ENCODE measurements at regions not wholly inside any gene's neighbourhood (a gene's known extent, or its start where the extent isn't known, plus 50 kb on each side); places are given as distances from the start of the nearest gene placed in this dataset.

DNA sequence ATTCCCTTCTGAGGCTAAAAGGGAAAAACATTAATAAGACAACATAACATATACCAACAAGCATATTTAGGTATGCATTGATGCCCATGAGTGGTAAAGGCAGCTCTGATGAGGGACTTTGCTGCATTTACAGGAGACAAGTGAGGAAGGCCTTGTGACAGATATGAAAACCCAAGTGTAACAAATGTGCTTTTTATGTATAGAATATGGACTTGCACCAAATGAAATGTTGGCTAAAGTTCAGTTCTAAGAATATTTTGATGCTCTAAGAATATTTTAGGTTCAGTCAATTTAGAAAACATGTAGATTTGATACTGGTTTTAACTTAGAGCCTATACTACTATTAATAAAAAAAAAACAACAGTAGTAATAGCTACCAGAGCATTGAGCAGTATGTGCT, 424.7 kb downstream of the LMO4 start:
- Histone ChIP-seq H3K36me3 (ENCODE audit: insufficient read depth, low read length) (no peaks in the 10 kb centered on the region), H3K9ac (ENCODE audit: low read depth, low read length) (no peak overlapping the region), H3K9me3 (ENCODE audit: control insufficient read depth, insufficient read depth, low read length) (no peaks in the 10 kb centered on the region), H3K4me1 (ENCODE audit: insufficient read depth, low read length) (no peaks in the 10 kb centered on the region)

DNA sequence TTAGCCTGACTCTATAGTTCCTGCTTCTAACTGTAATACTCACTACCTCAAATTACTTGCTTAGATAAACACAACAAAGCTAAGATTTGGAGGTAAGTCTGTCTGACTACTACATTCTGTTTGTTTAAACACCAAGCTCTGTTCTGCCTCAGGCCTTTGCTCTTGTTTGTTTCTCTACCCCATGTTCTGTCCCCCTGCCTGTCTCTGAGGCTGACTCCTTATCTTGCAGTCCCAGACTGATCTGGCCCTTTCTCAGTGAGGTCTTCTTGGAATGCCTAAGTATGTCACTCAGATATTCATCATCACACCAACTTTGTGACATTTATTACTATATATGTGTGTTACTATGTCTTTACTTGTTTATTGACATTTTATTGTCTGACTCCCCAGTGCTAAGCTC, 425.5 kb downstream of the LMO4 start:
- no peak overlapping the region for H3K9ac ChIP-seq (ENCODE audit: low read depth, low read length)
- no peaks in the 10 kb centered on the region for H3K9me3 ChIP-seq (ENCODE audit: control insufficient read depth, insufficient read depth, low read length)
- H3K36me3 ChIP-seq (ENCODE audit: insufficient read depth, low read length): no peaks in the 10 kb centered on the region
- H3K4me1 ChIP-seq (ENCODE audit: insufficient read depth, low read length): no peaks in the 10 kb centered on the region

GRCh38 chr1:87757676-87758075, 429.0 kb downstream of the LMO4 start:
- Histone ChIP-seq H3K4me1 (ENCODE audit: insufficient read depth, low read length) (no peaks in the 10 kb centered on the region), H3K9ac (ENCODE audit: low read depth, low read length) (no peak overlapping the region), H3K36me3 (ENCODE audit: insufficient read depth, low read length) (no peaks in the 10 kb centered on the region), H3K9me3 (ENCODE audit: control insufficient read depth, insufficient read depth, low read length) (no peaks in the 10 kb centered on the region)

DNA sequence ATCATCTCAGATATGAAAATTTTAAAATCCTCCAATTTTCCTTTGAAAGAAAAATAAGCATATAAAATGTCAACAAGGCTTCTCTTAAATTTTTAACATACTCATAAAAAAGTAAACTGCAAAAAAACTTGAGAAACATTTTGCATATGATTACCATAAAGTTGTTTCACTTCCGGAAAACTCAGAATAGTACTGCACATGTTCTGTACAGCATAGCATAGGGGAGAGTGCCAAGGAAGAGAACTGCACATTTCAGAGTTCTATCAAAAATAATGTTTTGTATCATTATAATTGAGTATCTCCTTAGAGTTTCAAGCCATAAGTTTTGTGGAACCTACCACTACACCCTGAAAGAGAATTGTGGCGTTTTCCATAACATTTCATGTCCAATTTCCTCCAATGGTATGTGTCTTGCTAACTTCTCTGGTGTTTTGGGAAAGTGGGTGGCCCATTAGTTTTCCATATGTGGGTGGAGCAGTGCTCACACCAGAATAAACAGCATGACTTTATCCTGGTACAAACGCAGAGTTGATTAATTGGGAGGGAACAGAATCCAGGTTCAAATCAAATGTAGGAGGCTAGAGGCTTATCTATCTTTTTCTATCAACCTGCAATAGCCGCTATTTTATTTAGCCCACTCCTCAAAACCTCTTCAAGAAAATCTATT, 430.9 kb downstream of the LMO4 start:
- Histone ChIP-seq H3K4me1 (ENCODE audit: insufficient read depth, low read length) (no peaks in the 10 kb centered on the region), H3K9me3 (ENCODE audit: control insufficient read depth, insufficient read depth, low read length) (no peaks in the 10 kb centered on the region), H3K9ac (ENCODE audit: low read depth, low read length) (no peak overlapping the region), H3K36me3 (ENCODE audit: insufficient read depth, low read length) (no peaks in the 10 kb centered on the region)

DNA sequence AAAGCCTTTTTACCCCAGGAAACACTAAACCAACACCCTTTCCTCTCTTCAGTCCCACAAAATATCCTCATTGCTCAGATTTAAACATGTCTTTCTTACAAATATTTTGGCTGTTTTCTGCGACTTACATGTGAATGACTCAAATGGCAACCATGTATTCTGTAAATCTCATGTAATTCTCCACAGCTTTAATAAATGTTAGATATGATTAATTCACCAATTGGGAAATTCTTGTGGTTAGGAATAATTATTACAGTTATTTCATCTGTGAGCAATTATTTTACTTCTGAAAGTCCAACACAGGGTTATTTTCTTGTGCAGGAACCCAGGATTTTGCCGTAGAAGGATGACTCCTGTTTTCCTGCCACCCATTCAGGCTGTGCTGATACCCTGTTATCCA, 431.5 kb downstream of the LMO4 start:
- H3K9me3 ChIP-seq (ENCODE audit: control insufficient read depth, insufficient read depth, low read length): no peaks in the 10 kb centered on the region

DNA sequence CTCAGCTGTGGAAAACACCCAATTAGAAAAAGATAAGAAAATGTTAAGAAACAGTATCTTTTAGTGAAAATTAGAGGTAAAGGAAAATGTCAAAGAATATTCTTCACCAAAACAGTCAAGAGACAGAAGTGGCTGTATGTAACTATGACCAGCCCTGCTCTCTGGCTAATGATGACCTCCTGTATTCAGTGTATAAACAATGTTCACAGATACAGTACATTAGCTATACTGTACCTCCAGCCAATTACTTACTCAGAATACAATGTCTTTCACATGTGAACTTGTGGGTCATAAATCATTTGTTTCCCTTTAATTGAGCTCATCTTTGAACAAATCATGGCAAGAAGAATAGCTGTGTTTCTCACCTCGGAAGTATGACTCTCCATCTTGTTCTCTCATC, 432.0 kb downstream of the LMO4 start:
- Histone ChIP-seq H3K4me1 (ENCODE audit: insufficient read depth, low read length) (no peaks in the 10 kb centered on the region), H3K36me3 (ENCODE audit: insufficient read depth, low read length) (no peaks in the 10 kb centered on the region), H3K9me3 (ENCODE audit: control insufficient read depth, insufficient read depth, low read length) (no peaks in the 10 kb centered on the region), H3K9ac (ENCODE audit: low read depth, low read length) (no peak overlapping the region)

More for the DNA sequence above, 431.5 kb downstream of the LMO4 start:
- no peaks in the 10 kb centered on the region for H3K4me1 ChIP-seq (ENCODE audit: insufficient read depth, low read length)
- no peaks in the 10 kb centered on the region for H3K36me3 ChIP-seq (ENCODE audit: insufficient read depth, low read length)
- no peak overlapping the region for H3K9ac ChIP-seq (ENCODE audit: low read depth, low read length)

DNA sequence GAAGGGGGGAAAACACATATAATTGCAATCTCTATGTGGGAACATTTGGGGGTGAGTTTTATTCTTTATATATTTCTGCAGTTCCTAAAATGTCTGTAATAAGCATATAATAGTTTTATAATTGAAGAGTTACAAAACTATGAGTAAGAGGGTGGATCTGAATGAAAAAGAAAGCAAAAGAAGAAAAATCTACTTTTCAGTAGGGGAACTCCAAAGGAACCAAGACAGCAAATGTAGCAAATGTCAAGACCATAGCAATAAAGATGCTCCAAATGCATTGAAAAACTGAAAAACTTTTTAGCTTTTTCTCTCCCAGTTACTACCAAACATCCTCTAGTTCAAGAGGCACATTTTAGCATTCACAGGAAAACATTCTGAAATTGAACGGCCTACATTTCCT, 434.8 kb downstream of the LMO4 start:
- Histone ChIP-seq H3K4me1 (ENCODE audit: insufficient read depth, low read length) (no peaks in the 10 kb centered on the region), H3K9ac (ENCODE audit: low read depth, low read length) (no peak overlapping the region), H3K36me3 (ENCODE audit: insufficient read depth, low read length) (no peaks in the 10 kb centered on the region), H3K9me3 (ENCODE audit: control insufficient read depth, insufficient read depth, low read length) (no peaks in the 10 kb centered on the region)

GRCh38 chr1:87765057-87765680, 436.5 kb downstream of the LMO4 start:
- H3K9me3 ChIP-seq (ENCODE audit: control insufficient read depth, insufficient read depth, low read length): no peaks in the 10 kb centered on the region
- no peak overlapping the region for H3K9ac ChIP-seq (ENCODE audit: low read depth, low read length)
- no peaks in the 10 kb centered on the region for H3K36me3 ChIP-seq (ENCODE audit: insufficient read depth, low read length)
- no peaks in the 10 kb centered on the region for H3K4me1 ChIP-seq (ENCODE audit: insufficient read depth, low read length)

GRCh38 chr1:87765681-87766070, 437.0 kb downstream of the LMO4 start:
- H3K4me1 ChIP-seq (ENCODE audit: insufficient read depth, low read length): no peaks in the 10 kb centered on the region
- no peak overlapping the region for H3K9ac ChIP-seq (ENCODE audit: low read depth, low read length)

DNA sequence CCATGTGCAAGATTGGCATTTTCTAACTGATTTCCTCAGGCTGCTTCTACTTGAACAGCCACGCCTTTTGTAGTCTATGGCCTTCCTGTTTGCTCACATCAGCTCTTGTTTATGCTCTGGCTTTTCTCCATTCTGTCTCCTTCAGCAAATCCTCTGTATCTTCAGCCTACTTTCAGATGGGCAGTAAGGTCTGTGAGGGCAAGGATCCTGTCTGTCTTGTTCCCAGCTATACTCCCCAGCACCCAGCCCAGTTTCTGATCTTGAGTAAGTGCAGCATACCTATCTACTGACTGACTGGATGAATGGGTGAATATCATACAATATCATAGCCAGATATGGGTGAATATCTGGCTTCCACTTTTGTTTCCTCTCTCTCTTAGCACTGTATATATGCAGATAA, 438.1 kb downstream of the LMO4 start:
- Histone ChIP-seq H3K9me3 (ENCODE audit: control insufficient read depth, insufficient read depth, low read length) (no peaks in the 10 kb centered on the region), H3K36me3 (ENCODE audit: insufficient read depth, low read length) (no peaks in the 10 kb centered on the region), H3K9ac (ENCODE audit: low read depth, low read length) (no peak overlapping the region), H3K4me1 (ENCODE audit: insufficient read depth, low read length) (no peaks in the 10 kb centered on the region)

More at GRCh38 chr1:87765681-87766070, 437.0 kb downstream of the LMO4 start:
- no peaks in the 10 kb centered on the region for H3K36me3 ChIP-seq (ENCODE audit: insufficient read depth, low read length)
- H3K9me3 ChIP-seq (ENCODE audit: control insufficient read depth, insufficient read depth, low read length): no peaks in the 10 kb centered on the region

DNA sequence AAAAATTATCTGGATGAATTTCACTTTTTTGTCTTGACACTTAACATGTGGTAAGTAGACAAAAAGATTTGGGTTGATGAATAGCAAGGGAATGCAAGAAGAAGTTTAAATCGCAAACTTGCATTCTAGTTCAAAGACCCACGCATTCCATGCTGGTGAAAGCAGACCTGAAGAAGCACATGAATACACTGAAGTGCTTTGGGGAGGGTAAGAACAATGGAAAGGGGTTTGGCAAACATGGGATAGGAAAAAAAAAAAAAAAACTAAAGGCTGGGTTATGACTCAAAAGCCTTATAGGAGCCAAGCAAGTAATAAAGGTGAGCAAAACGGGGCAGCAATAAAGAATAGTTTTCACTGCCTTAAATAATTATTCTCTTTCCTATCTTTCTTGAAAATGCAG, 450.2 kb downstream of the LMO4 start:
- Histone ChIP-seq H3K36me3 (ENCODE audit: insufficient read depth, low read length) (no peaks in the 10 kb centered on the region), H3K9me3 (ENCODE audit: control insufficient read depth, insufficient read depth, low read length) (no peaks in the 10 kb centered on the region), H3K9ac (ENCODE audit: low read depth, low read length) (no peak overlapping the region), H3K4me1 (ENCODE audit: insufficient read depth, low read length) (0 out of 2 replicates have a peak, but pooled peaks cover 3% of the 10 kb centered on the region)

- H3K9me3 ChIP-seq (ENCODE audit: control insufficient read depth, insufficient read depth, low read length): no peaks in the 10 kb centered on the region
- 0 out of 2 replicates have a peak, but pooled peaks cover 3% of the 10 kb centered on the region for H3K4me1 ChIP-seq (ENCODE audit: insufficient read depth, low read length)
- H3K9ac ChIP-seq (ENCODE audit: low read depth, low read length): no peak overlapping the region
- no peaks in the 10 kb centered on the region for H3K36me3 ChIP-seq (ENCODE audit: insufficient read depth, low read length)
Measured at GRCh38 chr1:87781554-87781953, 452.9 kb downstream of the LMO4 start.

GRCh38 chr1:87783315-87783714, 454.6 kb downstream of the LMO4 start:
- Histone ChIP-seq H3K9me3 (ENCODE audit: control insufficient read depth, insufficient read depth, low read length) (no peaks in the 10 kb centered on the region), H3K9ac (ENCODE audit: low read depth, low read length) (no peak overlapping the region), H3K36me3 (ENCODE audit: insufficient read depth, low read length) (no peaks in the 10 kb centered on the region), H3K4me1 (ENCODE audit: insufficient read depth, low read length) (0 out of 2 replicates have a peak, but pooled peaks cover 7% of the 10 kb centered on the region)

DNA sequence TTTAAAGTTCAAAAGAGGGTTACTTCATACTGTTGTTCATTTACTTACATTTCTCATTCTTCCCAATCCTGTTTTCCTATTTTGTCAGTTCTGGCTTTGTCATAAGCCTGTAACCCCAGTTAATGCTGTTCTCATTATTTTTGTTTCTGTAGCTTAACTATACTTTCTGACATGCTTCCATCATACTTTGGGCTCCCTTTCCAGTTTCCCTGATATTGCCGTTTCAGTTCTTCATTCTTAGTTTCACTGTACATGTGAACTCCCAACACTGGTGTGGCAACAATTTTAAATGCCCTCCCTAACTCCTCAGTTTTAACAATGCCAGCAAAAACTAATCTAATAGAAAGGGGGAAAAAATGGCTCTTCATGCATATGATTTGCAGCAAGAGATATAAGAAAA, 456.7 kb downstream of the LMO4 start:
- Histone ChIP-seq H3K9me3 (ENCODE audit: control insufficient read depth, insufficient read depth, low read length) (no peaks in the 10 kb centered on the region), H3K36me3 (ENCODE audit: insufficient read depth, low read length) (no peaks in the 10 kb centered on the region), H3K9ac (ENCODE audit: low read depth, low read length) (no peak overlapping the region), H3K4me1 (ENCODE audit: insufficient read depth, low read length) (0 out of 2 replicates have a peak, but pooled peaks cover 4% of the 10 kb centered on the region)

- Histone ChIP-seq H3K9ac (ENCODE audit: low read depth, low read length) (no peak overlapping the region), H3K4me1 (ENCODE audit: insufficient read depth, low read length) (0 out of 2 replicates have a peak, but pooled peaks cover 4% of the 10 kb centered on the region), H3K9me3 (ENCODE audit: control insufficient read depth, insufficient read depth, low read length) (no peaks in the 10 kb centered on the region), H3K36me3 (ENCODE audit: insufficient read depth, low read length) (no peaks in the 10 kb centered on the region)
Measured at GRCh38 chr1:87786229-87786628, 457.5 kb downstream of the LMO4 start.

Measured in ES-I3 (cell line).